ENCODE measurements at regions not wholly inside any gene's neighbourhood (a gene's known extent, or its start where the extent isn't known, plus 50 kb on each side); places are given as distances from the start of the nearest gene placed in this dataset.

GRCh38 chr16:89043636-89044417 lies 49.8 kb upstream of the ACSF3 start:
- H3K4me2 ChIP-seq = no peak overlapping the region
- peaks cover 5% of the 10 kb centered on the region; the same call in 2 of the 3 replicates for H3K4me1 Mint-ChIP-seq
- no peak overlapping the region for H3K4me3 ChIP-seq
- H3K36me3 ChIP-seq (ENCODE audit: insufficient read depth) = no peaks in the 10 kb centered on the region
- TF ChIP-seq ZNF114 (CRISPR knock-in tag; IDR thresholded peaks at IDR 0.05) = no peak
- no peak for TF ChIP-seq POLR2AphosphoS5 (IDR thresholded peaks at IDR 0.05; ENCODE audit: low read depth)
- TF ChIP-seq ZNF331 (CRISPR knock-in tag; IDR thresholded peaks at IDR 0.05; ENCODE audit: low read depth) = no peak
- TF ChIP-seq STAT1 (IDR thresholded peaks at IDR 0.05; ENCODE audit: unreplicated experiment) = no peak
- no peak for TF ChIP-seq ZNF462 (CRISPR knock-in tag; IDR thresholded peaks at IDR 0.05)
- no peak for TF ChIP-seq EZH2phosphoT487 (IDR thresholded peaks at IDR 0.05; ENCODE audit: unreplicated experiment)
- no peak for TF ChIP-seq REST (IDR thresholded peaks at IDR 0.05; ENCODE audit: unreplicated experiment)
- TF ChIP-seq CTCF (conservative IDR thresholded peaks at IDR 0.05; ENCODE audit: low read depth in 2 of 2) = no peak
- no peak for TF ChIP-seq NANOG (IDR thresholded peaks at IDR 0.05; ENCODE audit: borderline replicate concordance)
- no peak for TF ChIP-seq ETS1 (IDR thresholded peaks at IDR 0.05)
- no peak for TF ChIP-seq EZH2 (IDR thresholded peaks at IDR 0.05; ENCODE audit: low read depth, unreplicated experiment)
- no peak for TF ChIP-seq JUNB (IDR thresholded peaks at IDR 0.05; ENCODE audit: unreplicated experiment)
- TF ChIP-seq CREB1 (CRISPR knock-in tag; IDR thresholded peaks at IDR 0.05; ENCODE audit: low read depth) = no peak
- no peaks in the 10 kb centered on the region for H3K27me3 ChIP-seq (ENCODE audit: insufficient read depth)
- H3K36me3 Mint-ChIP-seq (ENCODE audit: low read depth) = no peaks in the 10 kb centered on the region
- H3K9me2 ChIP-seq (ENCODE audit: insufficient read depth) = no peaks in the 10 kb centered on the region
- H3K27me3 Mint-ChIP-seq (ENCODE audit: insufficient read depth, low read depth, poor library complexity) = peaks cover 2% of the 10 kb centered on the region
- no peak overlapping the region for H2AFZ ChIP-seq
- H3K27ac Mint-ChIP-seq = no peak overlapping the region
- peaks cover 3% of the 10 kb centered on the region; the same call in 1 of the 3 replicates for H3K9me3 Mint-ChIP-seq
- H4K20me1 ChIP-seq (replicated peaks; ENCODE audit: insufficient read depth) = no peaks in the 10 kb centered on the region
- H3F3A ChIP-seq (replicated peaks; ENCODE audit: low read depth) = no peaks in the 10 kb centered on the region
- ATAC-seq = no peak
- H3K4me1 ChIP-seq (ENCODE audit: insufficient read depth) = 0 out of 2 replicates have a peak, but pooled peaks cover 5% of the 10 kb centered on the region
- no peaks in the 10 kb centered on the region for H3K79me2 ChIP-seq (replicated peaks; ENCODE audit: insufficient read depth)
- no peak overlapping the region for H3K4me3 Mint-ChIP-seq
- H3K27ac ChIP-seq (ENCODE audit: low read depth) = no peak overlapping the region
- no peak for DNase-seq (ENCODE audit: low spot score)

Measured in GM23338 (cell line).